ENCODE measurements at regions not wholly inside any gene's neighbourhood (a gene's known extent, or its start where the extent isn't known, plus 50 kb on each side); places are given as distances from the start of the nearest gene placed in this dataset.

- TF ChIP-seq POLR2AphosphoS5 (IDR thresholded peaks at IDR 0.05), result no peak
- TF ChIP-seq CTCF (IDR thresholded peaks at IDR 0.05), result no peak
- TF ChIP-seq POLR2A (IDR thresholded peaks at IDR 0.05; ENCODE audit: low read depth), result no peak
- TF ChIP-seq EP300 (IDR thresholded peaks at IDR 0.05), result no peak
Measured at GRCh38 chr6:165974817-165975216, 192.8 kb downstream of the TBXT start.

Data from esophagus muscularis mucosa (tissue), 4 donors.